ENCODE measurements at regions not wholly inside any gene's neighbourhood (a gene's known extent, or its start where the extent isn't known, plus 50 kb on each side); places are given as distances from the start of the nearest gene placed in this dataset.

DNA sequence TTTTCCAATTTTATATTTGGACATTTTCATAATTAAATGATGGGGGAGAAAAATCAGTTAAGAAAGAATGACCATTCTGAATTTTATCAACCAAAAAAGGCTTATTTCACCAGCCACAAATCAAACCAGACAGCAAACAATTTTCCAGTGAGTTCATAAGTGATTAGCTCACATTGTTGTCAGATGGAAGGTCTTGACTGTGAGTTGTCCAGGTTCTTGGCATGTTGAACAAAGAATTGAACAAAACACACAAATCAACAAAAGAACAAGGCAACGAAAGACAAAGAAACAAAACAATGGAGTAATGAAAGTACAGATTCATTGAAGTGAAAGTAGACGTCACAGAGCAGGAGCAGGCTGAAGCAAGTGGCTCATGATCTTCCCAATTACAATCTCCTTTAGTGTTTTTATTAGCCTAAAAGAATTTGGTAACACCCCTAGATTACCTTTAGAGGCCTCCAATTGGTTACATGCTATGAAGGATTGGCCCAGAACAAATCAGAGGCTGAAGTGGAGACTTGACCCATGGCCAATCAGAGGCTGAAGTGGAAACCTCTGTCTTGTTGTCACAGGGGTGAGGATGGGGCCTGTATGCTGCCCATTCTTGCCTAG lies 248.7 kb downstream of the NEBL start:
- H3K27ac ChIP-seq (ENCODE audit: poor library complexity, severe bottlenecking), result no peak overlapping the region
- TF ChIP-seq, protein P1, sequence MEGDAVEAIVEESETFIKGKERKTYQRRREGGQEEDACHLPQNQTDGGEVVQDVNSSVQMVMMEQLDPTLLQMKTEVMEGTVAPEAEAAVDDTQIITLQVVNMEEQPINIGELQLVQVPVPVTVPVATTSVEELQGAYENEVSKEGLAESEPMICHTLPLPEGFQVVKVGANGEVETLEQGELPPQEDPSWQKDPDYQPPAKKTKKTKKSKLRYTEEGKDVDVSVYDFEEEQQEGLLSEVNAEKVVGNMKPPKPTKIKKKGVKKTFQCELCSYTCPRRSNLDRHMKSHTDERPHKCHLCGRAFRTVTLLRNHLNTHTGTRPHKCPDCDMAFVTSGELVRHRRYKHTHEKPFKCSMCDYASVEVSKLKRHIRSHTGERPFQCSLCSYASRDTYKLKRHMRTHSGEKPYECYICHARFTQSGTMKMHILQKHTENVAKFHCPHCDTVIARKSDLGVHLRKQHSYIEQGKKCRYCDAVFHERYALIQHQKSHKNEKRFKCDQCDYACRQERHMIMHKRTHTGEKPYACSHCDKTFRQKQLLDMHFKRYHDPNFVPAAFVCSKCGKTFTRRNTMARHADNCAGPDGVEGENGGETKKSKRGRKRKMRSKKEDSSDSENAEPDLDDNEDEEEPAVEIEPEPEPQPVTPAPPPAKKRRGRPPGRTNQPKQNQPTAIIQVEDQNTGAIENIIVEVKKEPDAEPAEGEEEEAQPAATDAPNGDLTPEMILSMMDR (IDR thresholded peaks at IDR 0.05; ENCODE audit: poor library complexity, severe bottlenecking), result no peak
- H3K36me3 ChIP-seq (ENCODE audit: low read depth), result no peaks in the 10 kb centered on the region
- H3K4me1 ChIP-seq (ENCODE audit: insufficient read depth, poor library complexity, severe bottlenecking), result no peaks in the 10 kb centered on the region
- H3K9me3 ChIP-seq (ENCODE audit: severe bottlenecking), result no peaks in the 10 kb centered on the region
- ATAC-seq (ENCODE audit: low read depth) (no peak), DNase-seq (ENCODE audit: low spot score) (no peak)
- peaks cover 3% of the 10 kb centered on the region for H3K27me3 ChIP-seq (ENCODE audit: insufficient read depth, poor library complexity, severe bottlenecking)
- H3K4me3 ChIP-seq (ENCODE audit: severe bottlenecking), result no peak overlapping the region

DNA sequence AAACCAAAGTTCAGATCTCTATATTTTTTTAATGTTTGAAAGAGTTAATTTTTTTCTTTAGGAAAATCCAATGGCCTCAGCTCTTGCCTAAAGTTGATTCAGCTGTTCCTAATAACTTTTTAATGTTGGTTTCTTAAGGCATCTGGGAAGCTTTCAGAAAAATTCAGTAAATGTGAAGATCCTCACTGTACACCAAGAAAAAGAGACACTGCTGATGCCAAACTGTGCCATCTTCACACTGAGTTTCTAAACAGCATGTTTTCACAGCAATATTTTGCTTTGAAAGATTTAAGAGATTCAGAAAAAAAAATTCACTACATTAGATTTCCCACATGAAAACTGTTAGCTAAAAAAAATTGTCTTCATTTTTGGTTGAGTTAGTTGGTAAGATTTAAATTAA lies 249.4 kb downstream of the NEBL start:
- DNase-seq (ENCODE audit: low spot score) (no peak), ATAC-seq (ENCODE audit: low read depth) (no peak)
- Histone ChIP-seq H3K27me3 (ENCODE audit: insufficient read depth, poor library complexity, severe bottlenecking) (peaks cover 3% of the 10 kb centered on the region), H3K27ac (ENCODE audit: poor library complexity, severe bottlenecking) (no peak overlapping the region), H3K36me3 (ENCODE audit: low read depth) (no peaks in the 10 kb centered on the region), H3K4me3 (ENCODE audit: severe bottlenecking) (no peak overlapping the region), H3K9me3 (ENCODE audit: severe bottlenecking) (no peaks in the 10 kb centered on the region), H3K4me1 (ENCODE audit: insufficient read depth, poor library complexity, severe bottlenecking) (no peaks in the 10 kb centered on the region)
- TF ChIP-seq, protein P1 (IDR thresholded peaks at IDR 0.05; ENCODE audit: poor library complexity, severe bottlenecking), result no peak

DNA sequence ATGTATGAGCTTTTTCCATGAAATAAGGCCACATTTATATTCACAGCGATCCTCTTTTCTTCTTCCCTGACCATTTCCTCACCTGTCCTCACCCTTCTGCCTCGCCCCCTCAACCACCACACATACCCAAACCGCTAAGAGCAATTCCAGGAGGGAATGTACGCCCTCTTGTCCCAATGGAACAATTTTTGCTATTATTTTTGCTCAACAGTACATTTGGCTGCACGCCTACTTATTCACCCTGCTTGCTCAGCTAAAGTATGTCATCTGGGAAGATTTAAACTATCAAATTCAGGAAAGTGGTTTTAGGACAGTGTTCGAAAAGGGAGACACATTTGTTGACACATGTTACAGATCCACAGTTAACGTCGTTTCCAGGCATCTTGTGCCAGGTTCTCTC lies 252.7 kb downstream of the NEBL start:
- Histone ChIP-seq H3K27ac (ENCODE audit: poor library complexity, severe bottlenecking) (no peak overlapping the region), H3K9me3 (ENCODE audit: severe bottlenecking) (no peaks in the 10 kb centered on the region), H3K27me3 (ENCODE audit: insufficient read depth, poor library complexity, severe bottlenecking) (peaks cover 3% of the 10 kb centered on the region), H3K4me1 (ENCODE audit: insufficient read depth, poor library complexity, severe bottlenecking) (no peaks in the 10 kb centered on the region), H3K4me3 (ENCODE audit: severe bottlenecking) (no peak overlapping the region), H3K36me3 (ENCODE audit: low read depth) (no peaks in the 10 kb centered on the region)
- DNase-seq (ENCODE audit: low spot score) (no peak), ATAC-seq (ENCODE audit: low read depth) (no peak)
- TF ChIP-seq, protein P1 (IDR thresholded peaks at IDR 0.05; ENCODE audit: poor library complexity, severe bottlenecking), result no peak

DNA sequence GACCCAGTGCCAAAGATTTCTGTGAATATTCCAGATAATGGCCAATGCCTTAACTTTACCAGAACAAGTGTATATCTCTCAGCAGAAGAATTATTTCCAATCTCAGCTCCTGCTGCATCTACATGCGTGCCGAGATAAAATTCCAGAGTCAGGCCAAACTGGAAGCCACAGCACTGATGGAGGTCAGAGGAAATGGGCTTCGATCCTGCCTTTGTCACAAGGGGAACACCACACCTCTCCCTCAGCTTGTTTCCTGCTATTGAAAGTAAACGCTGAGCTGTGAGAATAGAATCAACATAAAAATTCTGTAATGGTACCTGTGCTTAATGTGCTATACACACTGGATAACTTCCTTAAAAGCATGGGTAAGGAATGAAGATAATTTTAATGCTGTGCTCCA lies 255.5 kb downstream of the NEBL start:
- no peak overlapping the region for H3K4me3 ChIP-seq (ENCODE audit: severe bottlenecking)

GRCh38 chr10:20635570-20635969 lies 261.5 kb downstream of the NEBL start:
- H3K4me3 ChIP-seq (ENCODE audit: severe bottlenecking), result no peak overlapping the region
- no peaks in the 10 kb centered on the region for H3K4me1 ChIP-seq (ENCODE audit: insufficient read depth, poor library complexity, severe bottlenecking)
- ATAC-seq (ENCODE audit: low read depth) (no peak), DNase-seq (ENCODE audit: low spot score) (no peak)
- TF ChIP-seq, protein P1 (IDR thresholded peaks at IDR 0.05; ENCODE audit: poor library complexity, severe bottlenecking), result no peak
- H3K36me3 ChIP-seq (ENCODE audit: low read depth), result no peaks in the 10 kb centered on the region
- no peaks in the 10 kb centered on the region for H3K9me3 ChIP-seq (ENCODE audit: severe bottlenecking)
- H3K27me3 ChIP-seq (ENCODE audit: insufficient read depth, poor library complexity, severe bottlenecking), result no peaks in the 10 kb centered on the region
- H3K27ac ChIP-seq (ENCODE audit: poor library complexity, severe bottlenecking), result no peak overlapping the region

More for the DNA sequence above, 255.5 kb downstream of the NEBL start:
- Histone ChIP-seq H3K4me1 (ENCODE audit: insufficient read depth, poor library complexity, severe bottlenecking) (no peaks in the 10 kb centered on the region), H3K27me3 (ENCODE audit: insufficient read depth, poor library complexity, severe bottlenecking) (peaks cover 3% of the 10 kb centered on the region), H3K9me3 (ENCODE audit: severe bottlenecking) (no peaks in the 10 kb centered on the region), H3K36me3 (ENCODE audit: low read depth) (no peaks in the 10 kb centered on the region), H3K27ac (ENCODE audit: poor library complexity, severe bottlenecking) (no peak overlapping the region)
- ATAC-seq (ENCODE audit: low read depth) (no peak), DNase-seq (ENCODE audit: low spot score) (no peak)
- TF ChIP-seq, protein P1 (IDR thresholded peaks at IDR 0.05; ENCODE audit: poor library complexity, severe bottlenecking), result no peak

All from RWPE2 (cell line).